HCT116 (cell line): ENCODE measurements at regions not wholly inside any gene's neighbourhood (a gene's known extent, or its start where the extent isn't known, plus 50 kb on each side); places are given as distances from the start of the nearest gene placed in this dataset.

ENCODE experiments used
- ATAC-seq: fragments of 200-7000 bp; cut with Tn5 transposase; 2 replicates; pipeline ENCODE4 v1.9.1; 2020; ENCODE audit warnings: mild to moderate bottlenecking, moderate library complexity
- BruUV-seq: library from RNA; stranded (reverse); fragments of 400-500 nt; replicated peaks from 2 replicates; lab custom pipeline; 2021; lab: Mats Ljungman, UMichigan
- CTCF ChIA-PET: fragments of 300-600 bp; sonication (Branson Sonifier 250); formaldehyde crosslinking; loops from one replicate; lab custom pipeline; 2021; ENCODE audit warnings: antibody characterized with exemption; lab: Charles Lee
- POLR2A ChIA-PET: fragments of 300-600, 350-600 bp; sonication (Branson Sonifier 250); formaldehyde crosslinking; loops from one replicate; lab custom pipeline; 2021; ENCODE audit warnings: antibody characterized with exemption; lab: Charles Lee
- RAD21 ChIA-PET, 2 experiments: fragments of 300-600 bp; sonication (Branson Sonifier 250); formaldehyde crosslinking; loops; one replicate each; lab custom pipeline; 2023; ENCODE audit warnings: low total read pairs in 2 of 2; ENCODE audit not compliant: uncharacterized antibody in 2 of 2, unreplicated experiment in 2 of 2, low non-redundant PET in 1 of 2; lab: Charles Lee
- DNase-seq: peaks from one replicate; pipeline ENCODE4 v3.0.0-alpha.2; 2010; ENCODE audit warnings: low read depth, low spot score
- H2AFZ ChIP-seq: fragments of 200-600 bp; shearing (Covaris generic), sonication (generic); 2 replicates; pipeline ENCODE4 v1.6.1; 2017; ENCODE audit warnings: low read depth, mixed run types, mixed read lengths, antibody characterized with exemption, low read length; ENCODE audit not compliant: poor library complexity, severe bottlenecking
- H3K27ac ChIP-seq: 2 replicates; pipeline ENCODE4 v1.5.1; 2012; ENCODE audit warnings: low read depth, low read length
- H3K27me3 ChIP-seq: fragments of 200-600 bp; sonication (generic); 2 replicates; pipeline ENCODE4 v1.6.1; 2016; ENCODE audit warnings: mixed run types, low read length, mixed read lengths; ENCODE audit not compliant: insufficient read depth
- H3K36me3 ChIP-seq, 2 experiments: fragments of 200-500 bp in 1 of 2; fragments of 200-600 bp in 1 of 2; sonication (Bioruptor generic) in 1 of 2; sonication (generic) in 1 of 2; 2 replicates each; pipeline versions ENCODE4 v1.5.1 to v1.6.1; 2014 to 2016; ENCODE audit warnings: low read length in 2 of 2, inconsistent platforms in 1 of 2, mixed read lengths in 1 of 2, mixed run types in 1 of 2; ENCODE audit not compliant: insufficient read depth in 2 of 2, control insufficient read depth in 1 of 2
- H3K4me1 ChIP-seq, 2 experiments: fragments of 200-600 bp in 1 of 2; sonication (generic) in 1 of 2; 2 replicates each; pipeline versions ENCODE4 v1.5.1 to v1.6.1; 2012 to 2017; ENCODE audit warnings: low read length in 2 of 2, inconsistent platforms in 1 of 2, mild to moderate bottlenecking in 1 of 2, mixed read lengths in 1 of 2, mixed run types in 1 of 2, moderate library complexity in 1 of 2; ENCODE audit not compliant: insufficient read depth in 2 of 2, control insufficient read depth in 1 of 2
- H3K4me2 ChIP-seq: fragments of 200-600 bp; sonication (generic); 2 replicates; pipeline ENCODE4 v1.6.1; 2017; ENCODE audit warnings: mixed run types, low read length, mixed read lengths
- H3K4me3 ChIP-seq, 2 experiments: fragments of 200-600 bp in 1 of 2; sonication (generic) in 1 of 2; replicated peaks in 1 of 2; 2 replicates each; pipeline ENCODE4 v1.5.1; 2011 to 2016; ENCODE audit warnings: low read length in 2 of 2, control low read depth in 1 of 2, low read depth in 1 of 2, mild to moderate bottlenecking in 1 of 2, mixed read lengths in 1 of 2, mixed run types in 1 of 2
- H3K79me2 ChIP-seq: fragments of 200-600 bp; sonication (generic); 2 replicates; pipeline ENCODE4 v1.6.1; 2017; ENCODE audit warnings: mild to moderate bottlenecking, mixed run types, low read length, moderate library complexity, mixed read lengths; ENCODE audit not compliant: insufficient read depth
- H3K9ac ChIP-seq: fragments of 200-600 bp; sonication (generic); 2 replicates; pipeline ENCODE4 v1.6.1; 2016; ENCODE audit warnings: low read length, mixed read lengths
- H3K9me2 ChIP-seq: fragments of 200-600 bp; sonication (generic), shearing (Covaris generic); 2 replicates; pipeline ENCODE4 v1.6.1; 2017; ENCODE audit warnings: mixed run types, mild to moderate bottlenecking, moderate library complexity; ENCODE audit not compliant: insufficient read depth
- H3K9me3 ChIP-seq, 2 experiments: fragments of 200-500 bp in 1 of 2; fragments of 200-600 bp in 1 of 2; sonication (Bioruptor generic) in 1 of 2; sonication (generic) in 1 of 2; 2 replicates each; pipeline ENCODE4 v1.6.1; 2014 to 2017; ENCODE audit warnings: low read length in 2 of 2, mixed read lengths in 2 of 2, inconsistent platforms in 1 of 2, low read depth in 1 of 2, mild to moderate bottlenecking in 1 of 2, mixed run types in 1 of 2, moderate library complexity in 1 of 2; ENCODE audit not compliant: control insufficient read depth in 1 of 2, insufficient read depth in 1 of 2
- H4K20me1 ChIP-seq: fragments of 200-600 bp; sonication (generic), shearing (Covaris generic); 2 replicates; pipeline ENCODE4 v1.6.1; 2017; ENCODE audit warnings: mixed run types, mild to moderate bottlenecking, moderate library complexity; ENCODE audit not compliant: insufficient read depth
- CBX3 ChIP-seq: IDR thresholded peaks from 2 replicates; pipeline ENCODE4 v1.6.1; 2012; ENCODE audit warnings: low read depth
- CEBPB ChIP-seq: IDR thresholded peaks from 2 replicates; pipeline ENCODE4 v1.6.1; 2012; ENCODE audit warnings: low read depth
- FOSL1 ChIP-seq: IDR thresholded peaks from 2 replicates; pipeline ENCODE4 v1.6.1; 2012; ENCODE audit warnings: low read depth
- JUND ChIP-seq: IDR thresholded peaks from 2 replicates; pipeline ENCODE4 v1.6.1; 2012
- MAX ChIP-seq: IDR thresholded peaks from 2 replicates; pipeline ENCODE4 v1.6.1; 2012
- POLR2AphosphoS5 ChIP-seq: IDR thresholded peaks from 2 replicates; pipeline ENCODE4 v1.6.1; 2011; ENCODE audit warnings: mild to moderate bottlenecking, low read depth, low read length, moderate library complexity
- RAD21 ChIP-seq: IDR thresholded peaks from 2 replicates; pipeline ENCODE4 v1.6.1; 2012; ENCODE audit warnings: low read depth, mild to moderate bottlenecking
- SIN3A ChIP-seq: IDR thresholded peaks from 2 replicates; pipeline ENCODE4 v1.6.1; 2012; ENCODE audit warnings: low read depth
- SP1 ChIP-seq: IDR thresholded peaks from 2 replicates; pipeline ENCODE4 v1.6.1; 2012; ENCODE audit warnings: low read depth
- TCF7L2 ChIP-seq: IDR thresholded peaks from 2 replicates; pipeline ENCODE4 v1.7.0; 2011; ENCODE audit warnings: borderline replicate concordance, inconsistent platforms; ENCODE audit not compliant: insufficient read depth, insufficient read length; ENCODE audit errors: extremely low read depth
- ZFX ChIP-seq: fragments of 450-650 bp; IDR thresholded peaks from 2 replicates; pipeline ENCODE4 v1.6.1; 2017
- ZNF274 ChIP-seq: fragments of 200-500 bp; sonication (Bioruptor generic); IDR thresholded peaks from 2 replicates; pipeline ENCODE4 v1.6.1; 2014; ENCODE audit warnings: mild to moderate bottlenecking, low read depth, low read length, inconsistent platforms
- intact Hi-C: fragments of 100-400 bp; cut with micrococcal nuclease; formaldehyde crosslinking; loops from 2 replicates; pipeline ENCODE4 v1.10.0; 2022
- TF ChIP-seq, protein P1 (sequence below), 3 experiments: fragments of 200-600 bp in 1 of 3; sonication (generic) in 1 of 3; IDR thresholded peaks in 2 of 3; conservative IDR thresholded peaks in 1 of 3; 2 replicates each; pipeline ENCODE4 v1.5.1; 2012 to 2017; ENCODE audit warnings: low read depth in 2 of 3, low read length in 2 of 3, antibody characterized with exemption in 1 of 3, borderline replicate concordance in 1 of 3, control low read depth in 1 of 3, mild to moderate bottlenecking in 1 of 3, mixed read lengths in 1 of 3, mixed run types in 1 of 3, moderate library complexity in 1 of 3; ENCODE audit not compliant: insufficient read depth in 1 of 3

GRCh38 chr1:8163039-8163438 is 136.9 kb upstream of the ERRFI1 start:
- no peak for ATAC-seq
- Histone ChIP-seq H3K9me3 (peaks cover 0 to under 1% of the 10 kb centered on the region in 2 experiments; a peak in 1 of 4 replicates), H3K9me2 (no peaks in the 10 kb centered on the region), H3K4me3 (no peak overlapping the region), H2AFZ (no peak overlapping the region), H3K27me3 (no peaks in the 10 kb centered on the region), H3K27ac (no peak overlapping the region), H4K20me1 (no peaks in the 10 kb centered on the region), H3K36me3 (no peaks in the 10 kb centered on the region), H3K9ac (no peak overlapping the region), H3K79me2 (no peaks in the 10 kb centered on the region), H3K4me2 (no peak overlapping the region), H3K4me1 (peaks cover 26 to 42% of the 10 kb centered on the region in 2 experiments)
- POLR2A ChIA-PET: interaction anchor here (0.9 to 1.3 kb wide), 3 partner anchors 8 to 30 kb away, joined by 3 to 4 read pairs (median 4); no protein-coding TSS in a partner anchor
- intact Hi-C loops: no loop called here
- TF ChIP-seq SIN3A: no peak
- peak; percentile 41; the same call in 1 of the 2 replicates for TF ChIP-seq POLR2AphosphoS5
- RAD21 ChIA-PET: no interaction called here
- CTCF ChIA-PET: interaction anchor here (1.0 kb wide), 1 partner anchor 187 kb away, joined by 3 read pairs; no protein-coding TSS in a partner anchor
- BruUV-seq: no TSS peak
- no peak for DNase-seq

GRCh38 chr1:8162168-8162567 is 136.1 kb upstream of the ERRFI1 start:
- no peak overlapping the region for H3K9ac ChIP-seq
- H3K4me2 ChIP-seq: no peak overlapping the region
- H3K9me2 ChIP-seq: no peaks in the 10 kb centered on the region
- ChIA-PET RAD21 (no interaction called here), CTCF (no interaction called here), POLR2A (interaction anchor here (0.9 kb wide), 1 partner anchor 11 kb away, joined by 3 read pairs; no protein-coding TSS in a partner anchor)
- peaks cover 17 to 33% of the 10 kb centered on the region in 2 experiments for H3K4me1 ChIP-seq
- H3K27ac ChIP-seq: no peak overlapping the region
- H4K20me1 ChIP-seq: no peaks in the 10 kb centered on the region
- no peaks in the 10 kb centered on the region for H3K36me3 ChIP-seq
- intact Hi-C loops: no loop called here
- no peak overlapping the region for H3K4me3 ChIP-seq
- H2AFZ ChIP-seq: no peak overlapping the region
- H3K27me3 ChIP-seq: no peaks in the 10 kb centered on the region
- no peak for DNase-seq
- peaks cover 0 to 3% of the 10 kb centered on the region in 2 experiments; a peak in 1 of 4 replicates for H3K9me3 ChIP-seq
- ATAC-seq: no peak
- no peaks in the 10 kb centered on the region for H3K79me2 ChIP-seq
- TF ChIP-seq RAD21: no peak
- TF ChIP-seq POLR2AphosphoS5: no peak
- TF ChIP-seq FOSL1: no peak
- TF ChIP-seq CEBPB: no peak
- TF ChIP-seq TCF7L2: no peak
- TF ChIP-seq ZFX: no peak
- no peak for TF ChIP-seq ZNF274
- no peak for TF ChIP-seq JUND
- TF ChIP-seq CBX3: no peak
- no peak for TF ChIP-seq SP1
- no peak for TF ChIP-seq SIN3A
- no peak for TF ChIP-seq MAX
- TF ChIP-seq, protein P1, sequence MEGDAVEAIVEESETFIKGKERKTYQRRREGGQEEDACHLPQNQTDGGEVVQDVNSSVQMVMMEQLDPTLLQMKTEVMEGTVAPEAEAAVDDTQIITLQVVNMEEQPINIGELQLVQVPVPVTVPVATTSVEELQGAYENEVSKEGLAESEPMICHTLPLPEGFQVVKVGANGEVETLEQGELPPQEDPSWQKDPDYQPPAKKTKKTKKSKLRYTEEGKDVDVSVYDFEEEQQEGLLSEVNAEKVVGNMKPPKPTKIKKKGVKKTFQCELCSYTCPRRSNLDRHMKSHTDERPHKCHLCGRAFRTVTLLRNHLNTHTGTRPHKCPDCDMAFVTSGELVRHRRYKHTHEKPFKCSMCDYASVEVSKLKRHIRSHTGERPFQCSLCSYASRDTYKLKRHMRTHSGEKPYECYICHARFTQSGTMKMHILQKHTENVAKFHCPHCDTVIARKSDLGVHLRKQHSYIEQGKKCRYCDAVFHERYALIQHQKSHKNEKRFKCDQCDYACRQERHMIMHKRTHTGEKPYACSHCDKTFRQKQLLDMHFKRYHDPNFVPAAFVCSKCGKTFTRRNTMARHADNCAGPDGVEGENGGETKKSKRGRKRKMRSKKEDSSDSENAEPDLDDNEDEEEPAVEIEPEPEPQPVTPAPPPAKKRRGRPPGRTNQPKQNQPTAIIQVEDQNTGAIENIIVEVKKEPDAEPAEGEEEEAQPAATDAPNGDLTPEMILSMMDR (IDR thresholded peaks at IDR 0.05 in 2 of 3, conservative IDR thresholded peaks at IDR 0.05 in 1 of 3; ENCODE audit: borderline replicate concordance in 1 of 3, insufficient read depth in 1 of 3, low read depth in 2 of 3, low read length in 2 of 3): no peak
- no TSS peak for BruUV-seq
